Testis (tissue), 2 donors: ENCODE measurements at regions not wholly inside any gene's neighbourhood (a gene's known extent, or its start where the extent isn't known, plus 50 kb on each side); places are given as distances from the start of the nearest gene placed in this dataset.

Experiments
- POLR2A ChIP-seq: fragments of 450-650 bp; IDR thresholded peaks from one replicate; pipeline ENCODE4 v1.6.1; 2017; ENCODE audit warnings: antibody characterized with exemption, mild to moderate bottlenecking, moderate library complexity
- TF ChIP-seq, protein P1 (sequence below), 3 experiments: fragments of 450-650 bp in 2 of 3; fragments of 200-600 bp in 1 of 3; sonication (generic) in 1 of 3; IDR thresholded peaks; one replicate each; pipeline ENCODE4 v1.5.1; 2016 to 2019; ENCODE audit warnings: antibody characterized with exemption in 3 of 3, mild to moderate bottlenecking in 2 of 3, moderate library complexity in 1 of 3

DNA sequence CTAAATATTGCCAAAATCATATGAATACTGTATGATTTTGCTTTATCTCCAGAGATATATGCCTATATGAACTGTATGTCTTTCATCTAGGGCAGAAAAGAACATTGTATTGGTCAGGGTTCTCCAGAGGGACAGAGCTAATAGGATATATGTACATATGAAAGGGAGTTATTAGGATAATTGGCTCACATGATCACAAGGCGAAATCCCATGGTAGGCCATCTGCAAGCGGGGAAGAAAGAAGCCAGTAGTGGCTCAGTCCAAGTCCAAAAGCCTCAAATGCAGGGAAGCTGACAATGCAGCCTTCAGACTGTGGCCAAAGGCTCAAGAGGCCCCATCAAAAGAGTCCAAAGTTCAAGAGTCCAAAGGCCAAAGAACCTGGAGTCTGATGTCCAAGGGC lies 209.9 kb downstream of the RNF144A start:
- TF ChIP-seq, protein P1, sequence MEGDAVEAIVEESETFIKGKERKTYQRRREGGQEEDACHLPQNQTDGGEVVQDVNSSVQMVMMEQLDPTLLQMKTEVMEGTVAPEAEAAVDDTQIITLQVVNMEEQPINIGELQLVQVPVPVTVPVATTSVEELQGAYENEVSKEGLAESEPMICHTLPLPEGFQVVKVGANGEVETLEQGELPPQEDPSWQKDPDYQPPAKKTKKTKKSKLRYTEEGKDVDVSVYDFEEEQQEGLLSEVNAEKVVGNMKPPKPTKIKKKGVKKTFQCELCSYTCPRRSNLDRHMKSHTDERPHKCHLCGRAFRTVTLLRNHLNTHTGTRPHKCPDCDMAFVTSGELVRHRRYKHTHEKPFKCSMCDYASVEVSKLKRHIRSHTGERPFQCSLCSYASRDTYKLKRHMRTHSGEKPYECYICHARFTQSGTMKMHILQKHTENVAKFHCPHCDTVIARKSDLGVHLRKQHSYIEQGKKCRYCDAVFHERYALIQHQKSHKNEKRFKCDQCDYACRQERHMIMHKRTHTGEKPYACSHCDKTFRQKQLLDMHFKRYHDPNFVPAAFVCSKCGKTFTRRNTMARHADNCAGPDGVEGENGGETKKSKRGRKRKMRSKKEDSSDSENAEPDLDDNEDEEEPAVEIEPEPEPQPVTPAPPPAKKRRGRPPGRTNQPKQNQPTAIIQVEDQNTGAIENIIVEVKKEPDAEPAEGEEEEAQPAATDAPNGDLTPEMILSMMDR (IDR thresholded peaks at IDR 0.05): no peak
- TF ChIP-seq POLR2A: no peak
